Raji (cell line): ENCODE measurements at regions not wholly inside any gene's neighbourhood (a gene's known extent, or its start where the extent isn't known, plus 50 kb on each side); places are given as distances from the start of the nearest gene placed in this dataset.
"Not testable (repeated sequence)": the region's sequence is repeated elsewhere in the genome, so short reads cannot be mapped to it uniquely, and the experiment has no call there.

ENCODE experiments used
- POLR2A ChIP-seq: IDR thresholded peaks from 2 replicates; pipeline ENCODE4 v1.6.1; 2011; ENCODE audit warnings: low read depth, low read length, control low read depth; ENCODE audit not compliant: insufficient read depth

- TF ChIP-seq POLR2A, result not testable (repeated sequence)
Measured at GRCh38 chr17:445839-446238, 93.2 kb upstream of the RPH3AL start, which contains the start of gene RFLNB. RFLNB (minus strand) TSS chr17:445939.

GRCh38 chr17:444879-445454, 92.4 kb upstream of the RPH3AL start:
- TF ChIP-seq POLR2A, result no peak

GRCh38 chr17:443109-443508, 90.5 kb upstream of the RPH3AL start:
- TF ChIP-seq POLR2A, result no peak

- no peak for TF ChIP-seq POLR2A
Measured at GRCh38 chr17:441155-441950, 88.7 kb upstream of the RPH3AL start.

GRCh38 chr17:438191-438590, 85.6 kb upstream of the RPH3AL start:
- TF ChIP-seq POLR2A, result no peak

GRCh38 chr17:437545-437944, 84.9 kb upstream of the RPH3AL start:
- TF ChIP-seq POLR2A, result no peak

GRCh38 chr17:436571-436970, 84.0 kb upstream of the RPH3AL start:
- no peak for TF ChIP-seq POLR2A

GRCh38 chr17:431494-431893, 78.9 kb upstream of the RPH3AL start:
- no peak for TF ChIP-seq POLR2A

GRCh38 chr17:429589-429988, 77.0 kb upstream of the RPH3AL start:
- TF ChIP-seq POLR2A, result no peak

GRCh38 chr17:428414-428813, 75.8 kb upstream of the RPH3AL start:
- no peak for TF ChIP-seq POLR2A

- TF ChIP-seq POLR2A, result no peak
Measured at GRCh38 chr17:427891-428290, 75.3 kb upstream of the RPH3AL start.

GRCh38 chr17:427327-427726, 74.7 kb upstream of the RPH3AL start:
- TF ChIP-seq POLR2A, result no peak

- TF ChIP-seq POLR2A, result no peak
Measured at GRCh38 chr17:422196-422930, 69.8 kb upstream of the RPH3AL start.

GRCh38 chr17:420479-421175, 68.0 kb upstream of the RPH3AL start:
- TF ChIP-seq POLR2A, result no peak

GRCh38 chr17:419073-419735, 66.6 kb upstream of the RPH3AL start:
- no peak for TF ChIP-seq POLR2A
